OCI-LY7 (cell line): ENCODE measurements at regions not wholly inside any gene's neighbourhood (a gene's known extent, or its start where the extent isn't known, plus 50 kb on each side); places are given as distances from the start of the nearest gene placed in this dataset.

ENCODE experiments used
- CTCF ChIP-seq: fragments of 200-600 bp; sonication (generic); conservative IDR thresholded peaks from 2 replicates; pipeline ENCODE4 v1.5.1; 2014; ENCODE audit warnings: mild to moderate bottlenecking, antibody characterized with exemption, low read length, moderate library complexity, mixed read lengths
- EZH2phosphoT487 ChIP-seq: fragments of 200-600 bp; sonication (generic); IDR thresholded peaks from 2 replicates; pipeline ENCODE4 v1.6.1; 2018; ENCODE audit warnings: low read depth, borderline replicate concordance, mild to moderate bottlenecking, mixed run types, antibody characterized with exemption, low read length, moderate library complexity, mixed read lengths

- TF ChIP-seq CTCF (no peak), EZH2phosphoT487 (no peak)
Measured at GRCh38 chr9:70477146-70477745, 62.8 kb upstream of the KLF9 start.
